ENCODE measurements at regions not wholly inside any gene's neighbourhood (a gene's known extent, or its start where the extent isn't known, plus 50 kb on each side); places are given as distances from the start of the nearest gene placed in this dataset.

GRCh38 chr2:187266147-187266546 lies 181.9 kb downstream of the CALCRL start:
- Histone ChIP-seq H3K9me1 (ENCODE audit: control insufficient read depth, extremely low read depth, insufficient read depth, low read length) (no peaks in the 10 kb centered on the region), H3K79me2 (ENCODE audit: control insufficient read depth, insufficient read depth, low read length) (no peaks in the 10 kb centered on the region), H2AFZ (ENCODE audit: control insufficient read depth, low read length) (no peak overlapping the region), H3K9ac (ENCODE audit: control insufficient read depth, extremely low read depth, insufficient read depth, low read length) (no peak overlapping the region), H3K36me3 (ENCODE audit: control insufficient read depth in 2 of 2, extremely low read depth in 1 of 2, insufficient read depth in 2 of 2, low read length in 2 of 2) (no peaks in the 10 kb centered on the region), H3K9me3 (ENCODE audit: control insufficient read depth, low read depth, low read length) (no peaks in the 10 kb centered on the region), H3K4me2 (ENCODE audit: control insufficient read depth, extremely low read depth, insufficient read depth, low read depth, low read length) (no peak overlapping the region), H3K4me3 (ENCODE audit: control insufficient read depth in 2 of 3, extremely low read depth in 1 of 3, insufficient read depth in 2 of 3, low read depth in 1 of 3, low read length in 3 of 3) (no peak overlapping the region), H3K27ac (ENCODE audit: control insufficient read depth, insufficient read depth, low read length) (no peak overlapping the region), H3K27me3 (ENCODE audit: control insufficient read depth, extremely low read depth, insufficient read depth, low read length) (no peaks in the 10 kb centered on the region), H4K20me1 (ENCODE audit: control insufficient read depth, extremely low read depth, insufficient read depth, low read length) (no peaks in the 10 kb centered on the region), H3K4me1 (ENCODE audit: control insufficient read depth, extremely low read depth, insufficient read depth, low read length) (no peaks in the 10 kb centered on the region)
- dilution Hi-C loops (cut with MboI; ENCODE audit: extremely low pct_ligation_motif_present, low sequenced_read_pairs): no loop called here
- no peak for TF ChIP-seq CTCF (optimal IDR thresholded peaks at IDR 0.05 in 1 of 3, IDR thresholded peaks at IDR 0.05 in 1 of 3, conservative IDR thresholded peaks at IDR 0.05 in 1 of 3; ENCODE audit: extremely low read depth in 1 of 3, insufficient read depth in 2 of 3, low read length in 3 of 3)
- FAIRE-seq: no peak
- no peak for DNase-seq (ENCODE audit: low read depth, low spot score)

GRCh38 chr2:187264612-187265011 lies 183.4 kb downstream of the CALCRL start:
- H3K36me3 ChIP-seq (ENCODE audit: control insufficient read depth in 2 of 2, extremely low read depth in 1 of 2, insufficient read depth in 2 of 2, low read length in 2 of 2): no peaks in the 10 kb centered on the region
- no peak overlapping the region for H3K4me2 ChIP-seq (ENCODE audit: control insufficient read depth, extremely low read depth, insufficient read depth, low read depth, low read length)
- dilution Hi-C loops (cut with MboI; ENCODE audit: extremely low pct_ligation_motif_present, low sequenced_read_pairs): no loop called here
- no peak for FAIRE-seq
- H3K4me1 ChIP-seq (ENCODE audit: control insufficient read depth, extremely low read depth, insufficient read depth, low read length): no peaks in the 10 kb centered on the region
- H3K9ac ChIP-seq (ENCODE audit: control insufficient read depth, extremely low read depth, insufficient read depth, low read length): no peak overlapping the region
- TF ChIP-seq EZH2 (IDR thresholded peaks at IDR 0.05; ENCODE audit: low read length) (no peak), CTCF (optimal IDR thresholded peaks at IDR 0.05 in 1 of 3, IDR thresholded peaks at IDR 0.05 in 1 of 3, conservative IDR thresholded peaks at IDR 0.05 in 1 of 3; ENCODE audit: extremely low read depth in 1 of 3, insufficient read depth in 2 of 3, low read length in 3 of 3) (no peak)
- no peaks in the 10 kb centered on the region for H4K20me1 ChIP-seq (ENCODE audit: control insufficient read depth, extremely low read depth, insufficient read depth, low read length)
- H3K27ac ChIP-seq (ENCODE audit: control insufficient read depth, insufficient read depth, low read length): no peak overlapping the region
- DNase-seq (ENCODE audit: low read depth, low spot score): no peak
- H3K9me1 ChIP-seq (ENCODE audit: control insufficient read depth, extremely low read depth, insufficient read depth, low read length): no peaks in the 10 kb centered on the region
- H3K9me3 ChIP-seq (ENCODE audit: control insufficient read depth, low read depth, low read length): no peaks in the 10 kb centered on the region
- H3K79me2 ChIP-seq (ENCODE audit: control insufficient read depth, insufficient read depth, low read length): no peaks in the 10 kb centered on the region
- H3K27me3 ChIP-seq (ENCODE audit: control insufficient read depth, extremely low read depth, insufficient read depth, low read length): no peaks in the 10 kb centered on the region
- H3K4me3 ChIP-seq (ENCODE audit: control insufficient read depth in 2 of 3, extremely low read depth in 1 of 3, insufficient read depth in 2 of 3, low read depth in 1 of 3, low read length in 3 of 3): no peak overlapping the region
- no peak overlapping the region for H2AFZ ChIP-seq (ENCODE audit: control insufficient read depth, low read length)

Measured in keratinocyte (primary cell).